Activated CD8-positive, alpha-beta T cell treated with anti-CD3 and anti-CD28 coated beads for 36 hours (primary cell): ENCODE measurements at regions not wholly inside any gene's neighbourhood (a gene's known extent, or its start where the extent isn't known, plus 50 kb on each side); places are given as distances from the start of the nearest gene placed in this dataset.

Experiments
- ATAC-seq: fragments of 200-7000 bp; cut with Tn5 transposase; one replicate; pipeline ENCODE4 v1.10.0; 2021; ENCODE audit warnings: mild to moderate bottlenecking, moderate library complexity
- CTCF ChIA-PET: fragments of 350-600 bp; sonication (Branson Sonifier 250); formaldehyde crosslinking; loops from one replicate; lab custom pipeline; 2021; ENCODE audit warnings: antibody characterized with exemption; lab: Charles Lee
- POLR2A ChIA-PET: fragments of 350-600 bp; sonication (Branson Sonifier 250); formaldehyde crosslinking; loops from one replicate; lab custom pipeline; 2021; ENCODE audit warnings: antibody characterized with exemption; lab: Charles Lee
- DNase-seq: peaks from one replicate; pipeline ENCODE4 v3.0.0-alpha.2; 2020
- H3K27ac Mint-ChIP-seq: one replicate; pipeline ENCODE4 v1.8.0; 2021; ENCODE audit warnings: mild to moderate bottlenecking, mixed read lengths
- H3K27me3 Mint-ChIP-seq: one replicate; pipeline ENCODE4 v1.8.0; 2021; ENCODE audit warnings: mixed read lengths
- H3K36me3 Mint-ChIP-seq: one replicate; pipeline ENCODE4 v1.8.0; 2021; ENCODE audit warnings: low read depth, mixed read lengths
- H3K4me1 Mint-ChIP-seq: one replicate; pipeline ENCODE4 v1.8.0; 2021; ENCODE audit warnings: low read depth, mixed read lengths
- H3K4me3 Mint-ChIP-seq: one replicate; pipeline ENCODE4 v1.8.0; 2021; ENCODE audit warnings: mild to moderate bottlenecking, moderate library complexity, mixed read lengths
- H3K9me3 Mint-ChIP-seq: one replicate; pipeline ENCODE4 v1.8.0; 2021; ENCODE audit warnings: mixed read lengths
- CTCF ChIP-seq: fragments of 200-600 bp; IDR thresholded peaks from one replicate; pipeline ENCODE4 v1.8.0; 2022; ENCODE audit warnings: antibody characterized with exemption, mild to moderate bottlenecking
- intact Hi-C: fragments of 100-400 bp; cut with micrococcal nuclease; formaldehyde crosslinking; loops from one replicate; pipeline ENCODE4 v1.10.0; 2022

- no peak overlapping the region for H3K4me3 Mint-ChIP-seq
- no peak for TF ChIP-seq CTCF
- DNase-seq (no peak), ATAC-seq (no peak)
- ChIA-PET CTCF (no interaction called here), POLR2A (no interaction called here)
- no peaks in the 10 kb centered on the region for H3K4me1 Mint-ChIP-seq
- no peaks in the 10 kb centered on the region for H3K27me3 Mint-ChIP-seq
- no peak overlapping the region for H3K27ac Mint-ChIP-seq
- intact Hi-C loops = no loop called here
- H3K9me3 Mint-ChIP-seq = no peaks in the 10 kb centered on the region
- H3K36me3 Mint-ChIP-seq = no peaks in the 10 kb centered on the region
Observed at GRCh38 chr22:48749555-48750227, 1078.0 kb downstream of the BRD1 start.

GRCh38 chr22:48748860-48749554 lies 1078.7 kb downstream of the BRD1 start:
- no peaks in the 10 kb centered on the region for H3K9me3 Mint-ChIP-seq
- CTCF ChIA-PET = no interaction called here
- no peak for TF ChIP-seq CTCF
- H3K27ac Mint-ChIP-seq = no peak overlapping the region
- ATAC-seq = no peak
- H3K4me3 Mint-ChIP-seq = no peak overlapping the region
- no peak for DNase-seq
- no peaks in the 10 kb centered on the region for H3K27me3 Mint-ChIP-seq
- intact Hi-C loops = no loop called here
- POLR2A ChIA-PET = no interaction called here
- no peaks in the 10 kb centered on the region for H3K4me1 Mint-ChIP-seq
- H3K36me3 Mint-ChIP-seq = no peaks in the 10 kb centered on the region

GRCh38 chr22:48748113-48748859 lies 1079.4 kb downstream of the BRD1 start:
- ATAC-seq = no peak
- Mint-ChIP-seq H3K4me3 (no peak overlapping the region), H3K36me3 (no peaks in the 10 kb centered on the region), H3K27me3 (no peaks in the 10 kb centered on the region), H3K27ac (no peak overlapping the region), H3K9me3 (no peaks in the 10 kb centered on the region), H3K4me1 (no peaks in the 10 kb centered on the region)
- ChIA-PET POLR2A (no interaction called here), CTCF (no interaction called here)
- DNase-seq = no peak
- intact Hi-C loops = no loop called here
- no peak for TF ChIP-seq CTCF

- TF ChIP-seq CTCF = no peak
- no peak for DNase-seq
- H3K4me3 Mint-ChIP-seq = no peak overlapping the region
- no peaks in the 10 kb centered on the region for H3K4me1 Mint-ChIP-seq
- H3K27me3 Mint-ChIP-seq = no peaks in the 10 kb centered on the region
- H3K27ac Mint-ChIP-seq = no peak overlapping the region
- H3K9me3 Mint-ChIP-seq = no peaks in the 10 kb centered on the region
- ATAC-seq = no peak
- intact Hi-C loops = no loop called here
- CTCF ChIA-PET = no interaction called here
- no peaks in the 10 kb centered on the region for H3K36me3 Mint-ChIP-seq
- POLR2A ChIA-PET = no interaction called here
Observed at GRCh38 chr22:48746789-48747425, 1080.8 kb downstream of the BRD1 start.
